GM23248 (cell line): ENCODE measurements at regions not wholly inside any gene's neighbourhood (a gene's known extent, or its start where the extent isn't known, plus 50 kb on each side); places are given as distances from the start of the nearest gene placed in this dataset.

Experiments
- EZH2 ChIP-seq: fragments of 200-600 bp; sonication (generic); IDR thresholded peaks from 2 replicates; pipeline ENCODE4 v1.6.1; 2018; ENCODE audit warnings: antibody characterized with exemption, mild to moderate bottlenecking; ENCODE audit not compliant: insufficient read depth, poor library complexity, severe bottlenecking
- EZH2phosphoT487 ChIP-seq: fragments of 200-600 bp; sonication (generic); IDR thresholded peaks from 2 replicates; pipeline ENCODE4 v1.6.1; 2018; ENCODE audit warnings: antibody characterized with exemption, moderate library complexity, mild to moderate bottlenecking, low read depth; ENCODE audit not compliant: insufficient read depth

DNA sequence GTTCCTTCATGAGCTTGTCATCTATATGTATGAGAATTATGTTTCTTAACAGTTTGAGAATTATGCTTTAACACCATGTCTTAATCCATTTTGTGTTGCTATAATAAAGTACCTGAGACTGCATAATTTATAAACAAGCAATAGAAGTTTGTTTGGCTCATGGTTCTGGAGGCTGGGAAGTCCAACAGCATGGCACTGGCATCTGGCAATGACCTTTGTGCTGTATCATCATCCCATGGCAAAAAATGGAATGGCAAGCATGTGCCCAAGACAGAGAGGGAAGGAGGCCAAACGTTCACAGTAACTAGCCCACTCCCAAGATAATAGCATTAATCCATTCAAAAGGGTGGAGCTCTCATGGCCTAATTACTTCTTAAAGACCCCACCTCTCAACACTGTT lies 67.6 kb downstream of the MTX3 start:
- TF ChIP-seq EZH2 (no peak), EZH2phosphoT487 (no peak)
